HG02678 (cell line): ENCODE measurements at regions not wholly inside any gene's neighbourhood (a gene's known extent, or its start where the extent isn't known, plus 50 kb on each side); places are given as distances from the start of the nearest gene placed in this dataset.
"Not testable (repeated sequence)": the region's sequence is repeated elsewhere in the genome, so short reads cannot be mapped to it uniquely, and the experiment has no call there.

Experiments
- ATAC-seq: cut with Tn5 transposase; IDR thresholded peaks from one replicate; pipeline ENCODE4 v1.9.1; 2021; ENCODE audit warnings: mild to moderate bottlenecking, moderate library complexity; ENCODE audit not compliant: unreplicated experiment

DNA sequence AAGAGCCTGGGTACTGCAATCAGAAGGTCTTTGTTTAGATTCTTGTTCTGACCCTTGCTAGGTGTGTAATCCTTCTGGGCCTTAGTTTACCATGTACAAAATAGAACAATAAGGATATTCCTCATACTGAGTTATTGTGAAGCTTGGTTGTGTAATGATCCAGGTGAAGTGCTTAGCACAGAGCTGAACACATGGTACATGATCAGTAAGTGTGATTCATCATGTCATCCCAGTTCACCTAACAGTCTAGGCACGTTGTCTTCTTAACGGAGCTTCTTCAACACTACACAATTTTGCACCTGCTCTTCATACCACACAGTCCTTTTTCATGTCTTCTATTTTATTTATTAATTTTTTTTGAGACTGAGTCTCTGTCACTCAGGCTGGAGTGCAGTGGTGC lies 234.3 kb upstream of the TENM4 start:
- ATAC-seq = no peak

DNA sequence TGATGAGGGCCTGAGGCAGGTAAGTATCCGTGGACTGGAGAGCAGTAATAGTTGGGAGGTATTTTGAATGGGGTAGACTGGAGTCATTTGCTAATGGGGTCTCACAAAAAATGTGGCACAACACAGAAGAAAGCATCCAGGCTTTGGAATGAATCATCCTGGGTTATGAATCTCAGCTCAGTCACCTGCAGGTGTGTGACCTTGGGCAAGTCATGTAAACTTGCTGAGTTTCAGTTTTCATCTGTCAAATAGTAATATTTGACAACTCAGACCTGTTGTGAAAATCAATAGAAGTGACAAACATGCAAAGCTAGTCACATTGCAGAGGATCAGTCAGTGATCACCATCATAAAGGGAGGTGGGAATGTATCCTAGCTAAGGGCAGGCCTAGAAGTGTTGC lies 232.0 kb upstream of the TENM4 start:
- ATAC-seq = no peak

DNA sequence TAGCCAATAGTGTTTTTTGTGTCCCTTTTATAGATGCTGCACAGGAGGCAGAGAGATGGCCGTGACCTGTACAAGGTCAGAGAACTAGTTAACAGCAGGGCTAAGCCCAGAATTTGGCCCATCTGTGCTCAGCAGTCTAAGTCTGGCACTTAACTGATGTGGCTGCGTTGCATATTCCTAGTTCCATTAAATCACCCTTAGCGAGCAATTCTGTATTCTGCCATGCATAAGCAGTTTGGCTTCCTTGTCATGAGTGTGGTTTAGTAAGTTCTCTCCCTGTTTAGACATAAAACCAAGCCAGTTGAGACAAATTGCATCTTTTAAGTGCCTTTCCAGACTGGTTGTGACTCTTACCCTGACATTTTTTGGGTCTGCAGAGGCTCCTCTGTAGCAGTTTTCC lies 230.6 kb upstream of the TENM4 start:
- no peak for ATAC-seq

DNA sequence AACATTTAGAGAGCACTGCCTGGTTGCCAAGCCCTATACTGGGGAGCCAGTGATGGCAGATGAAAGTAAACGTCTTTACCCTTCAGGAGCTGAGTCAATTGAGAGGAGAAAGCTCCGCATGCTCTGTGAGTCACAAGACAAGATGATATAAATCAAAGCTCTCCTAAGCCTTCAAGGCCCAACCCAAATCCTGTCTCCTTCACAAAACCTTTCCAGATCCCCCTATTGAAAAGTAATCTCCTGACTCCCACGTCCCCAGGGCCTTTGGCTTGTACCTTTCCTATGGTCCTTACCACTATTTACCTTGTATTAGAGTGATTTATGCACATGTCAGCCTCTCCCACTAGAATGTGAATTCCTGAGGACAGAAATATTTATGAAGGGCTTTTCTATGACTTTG lies 230.1 kb upstream of the TENM4 start:
- no peak for ATAC-seq

DNA sequence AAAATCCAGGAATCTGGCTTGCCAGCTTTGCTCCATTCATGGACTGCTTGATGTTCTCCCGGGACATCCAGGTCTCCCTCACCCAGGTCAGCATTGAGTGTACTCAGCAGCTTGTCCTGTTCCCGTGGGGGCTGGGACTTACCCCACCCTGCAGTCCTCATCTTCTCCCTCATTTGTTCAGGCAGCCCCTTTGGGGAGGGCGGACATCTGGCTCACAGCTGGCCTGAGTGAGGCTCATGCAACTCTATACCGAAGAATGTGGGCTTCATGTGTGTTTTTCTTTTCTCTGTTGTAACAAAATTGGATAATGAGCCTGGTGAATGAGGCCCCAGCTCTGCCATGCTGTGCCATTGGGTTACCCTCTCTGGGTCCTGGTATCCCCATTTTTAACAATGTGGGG lies 227.7 kb upstream of the TENM4 start:
- ATAC-seq = no peak

DNA sequence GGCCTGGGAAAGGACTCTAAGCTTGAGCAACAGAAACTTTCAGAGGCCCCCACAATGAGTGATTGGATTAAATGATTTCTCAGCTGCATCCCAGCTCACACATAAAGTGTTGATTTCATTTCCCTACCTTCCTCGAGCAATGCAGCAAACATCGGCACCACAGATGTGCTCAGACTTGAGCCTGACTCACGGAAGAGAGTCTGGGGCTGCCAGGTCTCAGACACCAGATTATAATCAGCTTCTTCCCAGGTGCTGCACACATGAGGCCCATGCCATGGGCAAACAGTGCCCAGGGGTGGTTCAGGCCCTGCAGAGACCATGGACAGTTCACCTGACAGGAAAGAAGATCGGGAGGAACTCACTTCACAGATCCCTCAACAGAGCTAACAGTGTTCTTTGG lies 226.6 kb upstream of the TENM4 start:
- no peak for ATAC-seq

DNA sequence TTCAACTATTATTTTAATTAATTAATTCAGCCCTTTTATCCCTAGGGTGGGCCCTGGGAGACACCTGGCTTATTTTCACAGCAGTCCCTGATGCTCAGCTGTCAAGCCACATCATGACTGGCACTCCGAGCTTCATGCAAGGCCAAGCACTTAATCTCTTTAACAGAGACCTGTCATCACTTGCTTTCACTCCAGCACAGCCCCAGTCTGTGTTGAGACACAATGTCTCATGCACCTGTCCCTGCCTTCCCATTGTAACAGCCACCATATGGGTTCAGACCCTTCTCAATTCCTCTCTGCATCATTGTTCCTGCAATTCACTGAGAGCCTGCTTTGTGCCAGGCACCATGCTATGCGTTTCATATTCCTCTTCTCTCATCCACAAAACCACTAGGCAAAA lies 222.2 kb upstream of the TENM4 start:
- no peak for ATAC-seq

DNA sequence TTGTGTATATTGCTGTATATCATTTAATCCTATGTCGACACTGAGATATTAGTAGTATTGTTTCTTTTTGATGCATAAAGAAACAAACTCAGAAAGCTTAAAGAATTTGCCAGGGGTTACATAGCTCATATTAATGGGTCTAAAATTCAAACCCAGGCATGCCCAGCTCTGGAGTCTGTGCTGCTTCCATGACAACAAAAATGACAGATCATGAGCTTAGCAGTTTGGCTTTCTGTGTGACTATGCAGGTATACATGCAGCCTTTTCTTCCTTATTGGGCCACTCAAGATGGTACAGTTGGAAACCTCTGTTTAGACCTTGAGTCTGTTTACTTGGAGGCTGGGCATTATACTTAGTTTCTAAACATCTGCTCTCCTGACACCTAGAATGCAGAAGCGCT lies 220.5 kb upstream of the TENM4 start:
- ATAC-seq = no peak

DNA sequence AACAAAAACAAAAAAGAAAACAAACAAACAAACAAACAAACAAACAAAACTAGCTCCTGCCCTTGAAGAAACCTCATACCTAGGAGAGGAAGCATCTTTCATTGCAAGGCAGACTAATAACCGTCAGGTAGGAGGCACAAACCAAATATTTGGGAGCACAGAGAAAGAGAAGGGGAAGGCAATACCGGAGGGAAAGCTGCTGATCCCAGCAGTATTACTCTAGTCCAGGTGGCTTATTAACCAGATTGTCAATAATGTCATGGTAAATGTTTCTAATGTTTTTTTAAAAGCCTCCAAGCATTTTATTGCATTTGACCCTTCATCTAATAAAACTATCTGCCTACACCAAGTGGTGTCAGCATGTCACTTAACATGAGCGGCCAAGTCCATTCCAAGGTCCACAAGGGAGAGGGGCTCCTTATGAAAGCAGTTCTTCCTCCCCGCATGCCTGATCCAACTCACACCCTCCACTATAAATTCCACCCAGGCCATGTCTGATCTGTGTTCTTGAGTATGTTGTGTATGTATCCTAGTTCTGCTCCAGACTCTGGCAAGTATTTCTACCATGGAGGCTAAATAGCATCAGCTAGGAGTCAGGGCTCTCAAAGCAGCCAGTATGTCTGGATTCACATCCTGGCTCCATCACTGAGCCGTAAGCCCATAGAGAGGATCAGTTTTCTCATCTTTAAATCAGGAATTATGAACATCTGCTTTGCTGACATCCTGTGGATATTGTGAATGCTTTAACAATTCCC lies 208.1 kb upstream of the TENM4 start:
- no peak for ATAC-seq

DNA sequence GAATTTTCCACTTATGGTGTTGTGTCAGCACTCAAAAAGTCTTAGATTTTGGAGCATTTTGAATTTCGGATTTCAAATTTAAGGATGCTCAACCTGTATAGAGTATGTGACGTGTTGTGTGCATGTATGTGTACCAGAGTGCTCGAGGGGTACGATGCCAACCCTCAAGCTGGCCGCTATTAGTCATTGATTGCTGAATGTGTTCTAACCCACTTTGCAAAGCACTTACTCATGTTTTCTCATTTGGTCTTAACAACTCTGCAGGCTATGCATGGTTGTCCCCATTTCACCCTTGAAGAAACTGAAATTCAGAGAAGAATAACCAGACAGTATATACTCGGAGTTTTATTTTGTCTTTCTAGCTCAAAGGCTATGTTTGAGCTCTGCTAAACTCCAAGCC lies 196.4 kb upstream of the TENM4 start:
- no peak for ATAC-seq

DNA sequence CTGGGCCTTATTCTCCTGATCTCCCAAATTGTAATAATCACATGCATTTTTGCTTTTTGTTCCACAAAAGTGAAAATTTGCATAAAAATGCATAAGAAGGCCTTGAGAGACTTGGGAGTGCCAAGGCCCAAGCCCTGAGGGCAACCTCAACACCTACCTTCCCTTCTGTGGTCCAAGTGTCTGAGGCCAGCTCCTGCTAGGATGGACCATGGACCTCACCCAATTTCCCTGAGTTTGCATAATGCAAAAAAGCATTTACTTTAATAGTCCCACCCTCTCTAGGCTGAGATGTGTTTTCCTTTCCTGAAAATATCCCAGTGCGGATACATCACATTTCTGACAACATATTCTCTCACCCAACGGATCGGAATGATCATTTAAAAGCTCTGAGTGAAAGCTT lies 194.1 kb upstream of the TENM4 start:
- no peak for ATAC-seq

DNA sequence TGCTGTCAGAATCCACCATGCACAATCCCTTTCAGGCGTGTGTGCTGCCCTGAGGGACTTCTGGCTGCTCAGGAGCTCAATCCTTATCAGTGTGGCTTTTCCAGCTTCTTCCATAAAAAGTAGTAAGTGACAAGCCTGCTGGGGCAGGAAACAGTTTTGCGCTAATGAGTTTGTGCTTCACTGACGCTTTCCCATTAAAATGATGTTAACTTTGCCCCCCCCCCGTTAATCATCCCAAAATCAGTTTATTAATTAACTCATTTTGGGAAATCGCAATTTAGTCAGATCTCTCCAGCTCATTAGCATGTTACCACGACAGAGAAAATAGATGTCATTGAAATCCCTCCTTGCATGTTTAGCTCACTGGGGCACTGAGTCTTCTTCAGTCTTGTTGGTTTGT lies 186.5 kb upstream of the TENM4 start:
- no peak for ATAC-seq

DNA sequence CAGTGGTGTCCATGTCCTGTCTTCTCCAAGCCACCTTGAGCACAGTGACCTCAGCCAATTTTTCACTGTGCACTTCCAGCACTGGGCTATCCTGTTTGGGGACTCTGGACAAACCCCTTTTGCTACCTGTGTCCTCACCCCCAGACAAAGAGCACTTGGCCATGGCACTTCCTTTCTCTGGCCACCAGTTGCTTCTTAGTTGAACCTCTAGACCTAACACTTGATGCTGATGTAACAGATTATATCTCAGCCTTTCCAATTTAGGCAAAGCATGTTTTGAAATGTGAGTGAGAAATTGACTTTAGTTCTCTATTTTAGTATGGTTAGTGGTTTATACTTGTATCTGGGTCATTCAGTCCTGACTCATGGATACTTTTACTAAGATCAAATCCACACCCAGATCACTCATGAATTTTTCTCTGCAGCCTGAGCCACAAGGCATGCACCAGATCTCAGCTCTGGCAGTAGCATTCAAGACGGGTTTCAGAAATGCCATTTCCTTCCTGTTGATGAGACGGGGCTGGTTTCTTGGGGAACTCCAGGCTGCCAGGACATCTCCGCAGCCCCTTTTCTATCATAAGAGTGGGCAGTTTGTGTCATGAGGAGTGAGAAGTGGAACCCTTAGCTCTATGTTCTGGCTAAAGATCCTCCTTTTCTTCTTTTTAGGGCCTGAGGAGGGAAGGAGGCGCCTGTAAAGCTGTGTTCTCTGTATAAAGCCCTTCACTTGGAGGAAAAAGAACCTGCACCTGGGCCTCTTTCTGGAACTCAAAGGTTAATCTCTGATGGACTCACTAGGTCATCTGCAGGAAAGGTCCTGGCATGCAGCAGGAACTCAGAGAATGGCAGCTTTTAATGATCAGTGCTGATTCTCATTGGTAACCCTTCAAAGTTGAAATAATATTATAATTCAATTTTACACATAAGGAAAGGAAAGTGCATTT lies 185.6 kb upstream of the TENM4 start:
- ATAC-seq = no peak

DNA sequence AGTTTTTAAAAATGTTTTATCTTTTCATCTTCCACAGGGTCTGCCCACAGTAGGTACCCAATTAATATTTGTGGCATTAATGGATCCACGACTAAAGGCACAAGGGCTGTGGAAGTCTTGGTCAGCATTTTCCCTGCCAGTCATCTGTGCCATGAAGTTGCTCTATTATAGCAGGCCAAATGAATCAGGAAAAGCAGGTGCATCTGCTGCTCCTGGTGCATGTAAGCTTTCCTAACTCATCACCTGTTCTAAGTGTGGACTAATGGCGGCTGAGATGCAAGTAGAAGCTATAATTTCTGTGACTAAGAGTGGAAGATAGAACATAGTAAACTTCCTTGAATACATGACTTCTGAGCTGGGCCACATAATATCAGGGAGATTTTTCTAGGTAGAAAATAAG lies 182.5 kb upstream of the TENM4 start:
- no peak for ATAC-seq

DNA sequence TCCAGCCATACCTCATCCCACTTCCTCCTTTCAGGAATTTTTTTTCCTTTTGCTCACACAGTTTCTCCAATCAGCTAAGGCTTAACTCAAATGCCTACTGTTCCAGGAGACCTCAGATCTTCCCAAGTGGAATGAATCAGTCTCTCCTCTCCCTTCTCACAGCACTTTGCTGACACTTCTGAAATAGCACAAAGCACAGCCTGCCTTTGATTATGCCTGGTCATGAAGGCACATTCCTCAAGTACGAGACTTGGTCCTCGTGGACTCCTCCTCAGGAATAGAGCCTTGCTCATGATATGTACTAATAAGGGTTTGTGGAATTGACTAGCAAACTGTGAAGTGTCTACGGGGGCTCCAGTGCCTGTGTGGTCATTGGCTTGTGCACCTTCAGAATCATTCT lies 176.7 kb upstream of the TENM4 start:
- no peak for ATAC-seq

DNA sequence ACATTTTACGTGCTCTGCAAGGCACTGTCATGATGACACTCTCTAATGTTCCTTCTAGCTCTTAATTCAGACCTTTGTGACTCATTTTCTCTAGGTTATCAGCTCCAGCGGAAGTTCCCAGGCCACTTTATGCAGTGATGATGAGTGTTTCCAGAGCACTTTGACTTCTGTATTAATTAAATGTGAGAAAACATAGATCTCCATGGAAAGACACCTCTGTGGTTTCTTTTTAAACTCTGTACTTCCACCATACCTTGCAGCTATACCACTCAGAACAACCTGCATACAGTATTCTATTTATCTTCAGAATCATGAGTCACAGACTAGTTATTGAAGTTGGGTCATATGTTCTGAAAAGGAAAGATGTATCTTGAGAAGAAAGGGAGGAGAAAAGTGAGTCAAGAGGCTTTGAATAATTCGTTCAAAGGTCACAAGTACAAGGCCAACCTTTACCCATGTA lies 175.6 kb upstream of the TENM4 start:
- ATAC-seq = no peak

DNA sequence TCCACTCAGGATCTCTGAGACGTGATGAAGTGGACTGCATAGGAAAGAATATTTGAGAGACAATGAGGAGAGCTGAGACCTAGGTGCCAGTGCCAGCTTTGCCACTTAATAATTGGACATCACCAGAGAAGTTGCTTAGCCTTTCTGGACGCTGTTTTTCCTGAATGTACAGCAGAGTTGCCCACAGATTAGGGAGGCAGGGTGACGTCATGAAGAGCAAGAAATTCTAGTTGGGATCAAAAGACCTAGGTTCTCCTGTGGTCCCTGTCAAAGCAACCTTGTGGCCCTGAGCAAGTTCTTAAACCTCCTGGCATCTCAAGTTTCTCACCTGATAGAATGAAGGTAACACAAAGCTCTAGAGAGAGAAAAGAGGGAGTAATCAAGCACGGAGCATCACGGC lies 174.6 kb upstream of the TENM4 start:
- ATAC-seq = no peak

DNA sequence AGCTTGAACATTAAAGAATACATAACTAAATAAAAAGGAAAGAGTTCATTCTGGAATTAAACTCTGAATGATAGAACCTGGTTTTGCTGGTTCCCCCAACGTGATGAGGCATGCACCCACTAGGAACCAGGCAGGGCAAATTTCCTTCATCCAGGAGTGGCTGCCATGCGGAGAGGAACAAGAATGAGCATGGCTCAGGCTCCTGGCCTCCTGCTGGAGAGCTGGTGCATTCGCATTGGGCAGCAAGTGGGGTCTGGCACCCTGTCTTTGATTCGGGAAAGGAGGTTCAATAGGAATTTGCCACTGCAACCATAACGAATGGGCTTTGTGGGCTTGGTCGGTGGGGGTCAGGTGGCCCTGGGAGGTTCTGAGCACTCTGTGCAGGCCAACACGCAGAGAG lies 169.8 kb upstream of the TENM4 start:
- no peak for ATAC-seq

DNA sequence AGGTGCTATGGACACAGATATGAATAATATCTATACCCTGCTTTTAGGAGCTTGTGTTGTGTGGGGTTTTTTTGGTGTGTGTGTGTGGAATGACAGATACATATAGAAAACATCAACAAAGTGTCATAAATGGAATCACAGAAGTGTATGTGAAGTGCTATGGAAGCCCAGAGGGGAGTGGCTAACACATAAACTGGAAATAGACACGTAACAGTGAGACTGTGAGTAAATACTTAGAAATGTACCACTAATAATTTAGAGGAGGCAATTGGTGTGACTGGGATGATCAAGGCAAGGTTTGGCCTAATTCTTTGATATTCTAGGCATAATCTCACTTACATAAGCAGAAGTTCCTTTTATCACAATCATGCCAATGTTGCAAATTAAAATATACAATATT lies 169.3 kb upstream of the TENM4 start:
- no peak for ATAC-seq

DNA sequence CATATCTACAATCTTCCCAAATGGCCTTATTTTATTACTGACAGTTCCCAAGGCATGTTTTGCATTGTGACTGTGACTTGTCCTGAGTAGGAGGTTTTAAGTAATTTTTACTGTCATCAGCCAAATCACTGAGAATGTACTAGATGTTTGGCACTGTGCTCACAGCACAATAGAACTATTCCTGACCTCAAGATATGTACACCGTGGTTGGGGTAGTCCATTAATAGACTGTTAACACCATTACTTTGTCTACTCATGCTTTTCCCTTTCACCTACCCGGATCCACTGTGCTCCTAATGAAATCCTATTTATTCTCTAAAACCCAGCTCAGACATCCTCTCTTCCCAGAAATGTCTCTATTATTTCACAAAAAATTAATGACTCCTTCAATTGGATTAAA lies 168.7 kb upstream of the TENM4 start:
- ATAC-seq = no peak

DNA sequence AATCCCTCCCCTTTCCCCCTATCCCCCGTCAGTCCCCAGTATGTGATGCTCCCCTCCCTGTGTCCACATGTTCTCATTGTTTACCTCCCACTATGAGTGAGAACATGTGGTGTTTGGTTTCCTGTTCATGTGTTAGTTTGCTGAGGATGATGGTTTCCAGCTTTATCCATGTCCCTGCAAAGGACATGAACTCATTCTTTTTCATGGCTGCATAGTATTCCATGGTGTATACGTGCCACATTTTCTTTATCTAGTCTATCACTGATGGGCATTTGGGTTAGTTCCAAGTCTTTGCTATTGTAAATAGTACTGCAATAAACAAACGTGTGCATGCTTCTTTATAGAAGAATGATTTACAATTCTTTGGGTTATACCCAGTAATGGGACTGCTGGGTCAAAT lies 165.6 kb upstream of the TENM4 start:
- ATAC-seq = not testable (repeated sequence)

DNA sequence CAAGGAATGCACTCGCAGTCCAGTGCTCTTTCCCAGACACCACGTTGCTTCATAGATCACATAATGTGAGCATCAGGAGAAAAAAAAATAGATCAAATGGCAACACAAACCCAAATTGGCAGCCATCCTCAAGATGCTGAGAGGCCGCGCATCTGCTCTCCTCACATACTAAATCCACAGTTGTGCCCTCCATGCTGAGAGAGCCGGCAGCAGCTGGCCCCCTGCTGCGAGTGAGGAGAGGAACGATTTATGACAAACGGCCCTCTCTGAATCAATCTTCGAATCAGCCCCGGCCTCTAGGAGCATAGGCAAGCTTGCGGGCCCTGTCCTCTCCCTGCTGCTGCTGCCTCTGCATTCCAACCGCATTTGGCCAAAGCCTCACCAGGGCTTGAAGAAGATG lies 159.9 kb upstream of the TENM4 start:
- ATAC-seq = no peak
